MM.1S (cell line): ENCODE measurements at regions not wholly inside any gene's neighbourhood (a gene's known extent, or its start where the extent isn't known, plus 50 kb on each side); places are given as distances from the start of the nearest gene placed in this dataset.

Experiments used
- DNase-seq: peaks from one replicate; pipeline ENCODE4 v3.0.0-alpha.2; 2015
- H2AFZ ChIP-seq: fragments of 300-600 bp; sonication (generic); 2 replicates; pipeline ENCODE4 v1.6.0; 2016; ENCODE audit warnings: antibody characterized with exemption, low read length
- H3F3A ChIP-seq: fragments of 300-600 bp; sonication (generic); 2 replicates; pipeline ENCODE4 v1.6.1; 2016; ENCODE audit warnings: mild to moderate bottlenecking, antibody characterized with exemption, low read length, moderate library complexity, mixed read lengths; ENCODE audit not compliant: insufficient read depth
- H3K27ac ChIP-seq: fragments of 300-600 bp; sonication (generic); 2 replicates; pipeline ENCODE4 v1.5.1; 2016; ENCODE audit warnings: mild to moderate bottlenecking, low read length
- H3K27me3 ChIP-seq: fragments of 300-600 bp; sonication (generic); replicated peaks from 2 replicates; pipeline ENCODE4 v1.6.0; 2016; ENCODE audit warnings: low read length; ENCODE audit not compliant: insufficient read depth
- H3K36me3 ChIP-seq: fragments of 300-600 bp; sonication (generic); replicated peaks from 2 replicates; pipeline ENCODE4 v1.6.1; 2016; ENCODE audit warnings: mild to moderate bottlenecking, low read length, mixed read lengths; ENCODE audit not compliant: insufficient read depth
- H3K4me1 ChIP-seq: fragments of 300-600 bp; sonication (generic); 2 replicates; pipeline ENCODE4 v1.6.1; 2016; ENCODE audit warnings: low read length, mixed read lengths
- H3K4me2 ChIP-seq: fragments of 300-600 bp; sonication (generic); 2 replicates; pipeline ENCODE4 v1.6.0; 2016; ENCODE audit warnings: low read depth, low read length
- H3K4me3 ChIP-seq: fragments of 300-600 bp; sonication (generic); 2 replicates; pipeline ENCODE4 v1.5.1; 2016; ENCODE audit warnings: low read length, mixed read lengths
- H3K79me2 ChIP-seq: fragments of 300-600 bp; sonication (generic); 2 replicates; pipeline ENCODE4 v1.6.1; 2016; ENCODE audit warnings: mixed run types, low read length, mixed read lengths
- H3K9ac ChIP-seq: fragments of 300-600 bp; sonication (generic); 2 replicates; pipeline ENCODE4 v1.6.1; 2016; ENCODE audit warnings: low read length, mixed read lengths
- H3K9me2 ChIP-seq: fragments of 300-600 bp; sonication (generic); replicated peaks from 2 replicates; pipeline ENCODE4 v1.6.1; 2016; ENCODE audit warnings: mild to moderate bottlenecking, low read length, mixed read lengths; ENCODE audit not compliant: insufficient read depth
- H3K9me3 ChIP-seq: fragments of 300-600 bp; sonication (generic); replicated peaks from 2 replicates; pipeline ENCODE4 v1.6.1; 2016; ENCODE audit warnings: mild to moderate bottlenecking, low read length, mixed read lengths; ENCODE audit not compliant: insufficient read depth
- H4K20me1 ChIP-seq: fragments of 300-600 bp; sonication (generic); 2 replicates; pipeline ENCODE4 v1.6.1; 2016; ENCODE audit warnings: mild to moderate bottlenecking, low read length, moderate library complexity, mixed read lengths; ENCODE audit not compliant: insufficient read depth
- CTCF ChIP-seq: fragments of 300-600 bp; sonication (generic); IDR thresholded peaks from 2 replicates; pipeline ENCODE4 v1.5.1; 2016; ENCODE audit warnings: antibody characterized with exemption, low read length, mixed read lengths
- EZH2 ChIP-seq: fragments of 300-600 bp; sonication (generic); optimal IDR thresholded peaks from 2 replicates; pipeline ENCODE3; 2017; ENCODE audit warnings: low read depth, mild to moderate bottlenecking, antibody characterized with exemption, low read length, mixed read lengths
- EZH2phosphoT487 ChIP-seq: fragments of 300-600 bp; sonication (generic); IDR thresholded peaks from 2 replicates; pipeline ENCODE4 v1.6.1; 2018; ENCODE audit warnings: antibody characterized with exemption, low read length

GRCh38 chr18:68548904-68549870 is 165.7 kb downstream of the TMX3 start:
- Histone ChIP-seq H3K79me2 (no peaks in the 10 kb centered on the region), H3K4me2 (no peak overlapping the region), H3K9me3 (no peaks in the 10 kb centered on the region), H3K36me3 (no peaks in the 10 kb centered on the region; the same call in 1 of the 2 replicates), H3K4me3 (no peak overlapping the region), H3K9me2 (no peaks in the 10 kb centered on the region), H3K27ac (no peak overlapping the region), H3K27me3 (no peaks in the 10 kb centered on the region), H2AFZ (no peak overlapping the region), H3F3A (no peaks in the 10 kb centered on the region), H3K4me1 (no peaks in the 10 kb centered on the region), H3K9ac (no peak overlapping the region), H4K20me1 (no peaks in the 10 kb centered on the region)
- no peak for TF ChIP-seq EZH2phosphoT487
- TF ChIP-seq CTCF = no peak
- TF ChIP-seq EZH2 = no peak
- no peak for DNase-seq

GRCh38 chr18:68543344-68543743 is 171.6 kb downstream of the TMX3 start:
- Histone ChIP-seq H2AFZ (no peak overlapping the region), H3K4me1 (no peaks in the 10 kb centered on the region), H3K9me2 (no peaks in the 10 kb centered on the region), H3K36me3 (no peaks in the 10 kb centered on the region), H3K27me3 (no peaks in the 10 kb centered on the region), H3K9ac (no peak overlapping the region), H3K79me2 (no peaks in the 10 kb centered on the region), H4K20me1 (no peaks in the 10 kb centered on the region), H3K4me3 (no peak overlapping the region), H3K27ac (no peak overlapping the region), H3F3A (no peaks in the 10 kb centered on the region), H3K9me3 (no peaks in the 10 kb centered on the region), H3K4me2 (no peak overlapping the region)
- TF ChIP-seq EZH2phosphoT487 (no peak), EZH2 (no peak), CTCF (no peak)
- no peak for DNase-seq

- no peak overlapping the region for H3K4me2 ChIP-seq
- TF ChIP-seq EZH2 (no peak), CTCF (no peak), EZH2phosphoT487 (no peak)
- no peaks in the 10 kb centered on the region for H3K4me1 ChIP-seq
- no peaks in the 10 kb centered on the region for H3K27me3 ChIP-seq
- H3K9me3 ChIP-seq = no peaks in the 10 kb centered on the region
- H3F3A ChIP-seq = no peaks in the 10 kb centered on the region
- no peak overlapping the region for H3K27ac ChIP-seq
- no peaks in the 10 kb centered on the region for H3K9me2 ChIP-seq
- no peak overlapping the region for H3K9ac ChIP-seq
- no peaks in the 10 kb centered on the region for H4K20me1 ChIP-seq
- no peak for DNase-seq
- H3K79me2 ChIP-seq = no peaks in the 10 kb centered on the region
- H3K4me3 ChIP-seq = no peak overlapping the region
- H3K36me3 ChIP-seq = no peaks in the 10 kb centered on the region
- H2AFZ ChIP-seq = no peak overlapping the region
Measured at GRCh38 chr18:68542846-68543245, 172.1 kb downstream of the TMX3 start.
